ENCODE measurements at regions not wholly inside any gene's neighbourhood (a gene's known extent, or its start where the extent isn't known, plus 50 kb on each side); places are given as distances from the start of the nearest gene placed in this dataset.

DNA sequence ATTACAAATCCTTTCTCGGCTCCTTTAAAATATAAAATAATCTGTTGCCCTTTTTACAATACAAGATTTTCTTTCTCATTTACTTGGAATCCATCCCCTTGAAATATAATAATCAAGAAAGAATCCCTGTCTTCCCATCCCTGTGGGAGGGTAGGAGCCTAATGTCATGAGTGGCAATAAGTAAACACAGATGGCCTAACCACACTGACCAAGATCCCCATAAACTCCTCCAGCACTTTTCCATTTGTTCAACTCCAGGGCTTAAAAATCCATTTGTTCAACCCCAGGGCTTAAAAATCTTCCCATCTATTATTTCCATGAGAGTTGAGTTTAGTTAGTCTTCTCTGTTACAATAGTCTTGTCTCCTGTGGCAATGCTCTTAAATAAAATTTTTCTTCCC lies 297.6 kb downstream of the CDH7 start:
- TF ChIP-seq CTCF (IDR thresholded peaks at IDR 0.05; ENCODE audit: insufficient read depth, low read length, poor library complexity, severe bottlenecking) (no peak), EZH2phosphoT487 (conservative IDR thresholded peaks at IDR 0.05; ENCODE audit: low read length) (no peak)
